Effector memory CD4-positive, alpha-beta T cell (primary cell): ENCODE measurements at regions not wholly inside any gene's neighbourhood (a gene's known extent, or its start where the extent isn't known, plus 50 kb on each side); places are given as distances from the start of the nearest gene placed in this dataset.
"Not testable (repeated sequence)": the region's sequence is repeated elsewhere in the genome, so short reads cannot be mapped to it uniquely, and the experiment has no call there.

Experiments used
- DNase-seq, 3 donors: peaks; one replicate each; pipeline ENCODE4 v3.0.0-alpha.2; 2020
- H3K27ac ChIP-seq: 2 replicates; pipeline ENCODE4 v1.7.0; 2013; ENCODE audit warnings: mild to moderate bottlenecking, low read length, moderate library complexity; ENCODE audit not compliant: insufficient read depth, poor library complexity, severe bottlenecking
- H3K27me3 ChIP-seq: replicated peaks from 2 replicates; pipeline ENCODE4 v1.7.0; 2013; ENCODE audit warnings: mild to moderate bottlenecking, low read length; ENCODE audit not compliant: insufficient read depth, control insufficient read depth, poor library complexity, severe bottlenecking
- H3K36me3 ChIP-seq: 2 replicates; pipeline ENCODE4 v1.7.0; 2013; ENCODE audit warnings: mild to moderate bottlenecking, low read length, moderate library complexity; ENCODE audit not compliant: control insufficient read depth, insufficient read depth
- H3K4me1 ChIP-seq: 2 replicates; pipeline ENCODE4 v1.7.0; 2013; ENCODE audit warnings: low read length, mild to moderate bottlenecking; ENCODE audit not compliant: control insufficient read depth, insufficient read depth, poor library complexity, severe bottlenecking
- H3K4me3 ChIP-seq: 2 replicates; pipeline ENCODE4 v1.7.0; 2013; ENCODE audit warnings: low read length, low read depth, mild to moderate bottlenecking; ENCODE audit not compliant: insufficient read depth, poor library complexity, severe bottlenecking
- H3K9me3 ChIP-seq: 2 replicates; pipeline ENCODE4 v1.7.0; 2013; ENCODE audit warnings: mild to moderate bottlenecking, low read length, moderate library complexity; ENCODE audit not compliant: control insufficient read depth

- DNase-seq, H3K4me3 ChIP-seq, H3K4me1 ChIP-seq, H3K9me3 ChIP-seq, H3K36me3 ChIP-seq, H3K27ac ChIP-seq, H3K27me3 ChIP-seq: not testable (repeated sequence)
These were observed 62.8 kb downstream of the PPIAL4A start for GRCh38 chr1:120952207-120952870.

DNA sequence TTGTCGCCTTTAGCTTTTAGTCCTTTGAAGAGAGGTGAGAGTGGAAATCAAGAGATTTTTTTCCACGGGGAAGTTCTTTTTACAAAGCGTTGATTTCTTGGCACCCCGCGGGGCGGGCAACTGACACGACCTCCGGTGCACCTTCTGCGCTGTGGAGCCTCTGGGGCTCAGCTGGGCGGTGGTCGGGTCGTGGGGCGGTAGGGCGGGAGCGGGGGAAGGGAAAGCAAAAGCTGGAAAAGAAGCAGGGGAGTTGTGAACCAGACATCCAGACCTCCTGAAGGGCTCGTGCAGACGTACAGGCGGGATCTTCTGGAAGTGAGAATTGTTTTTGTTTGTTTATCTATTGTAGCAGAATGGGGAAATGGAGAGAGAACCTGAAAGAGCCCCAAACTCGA, 63.3 kb downstream of the PPIAL4A start:
- not testable (repeated sequence) for H3K4me3 ChIP-seq, H3K27ac ChIP-seq, DNase-seq, H3K27me3 ChIP-seq, H3K36me3 ChIP-seq, H3K4me1 ChIP-seq, H3K9me3 ChIP-seq

DNA sequence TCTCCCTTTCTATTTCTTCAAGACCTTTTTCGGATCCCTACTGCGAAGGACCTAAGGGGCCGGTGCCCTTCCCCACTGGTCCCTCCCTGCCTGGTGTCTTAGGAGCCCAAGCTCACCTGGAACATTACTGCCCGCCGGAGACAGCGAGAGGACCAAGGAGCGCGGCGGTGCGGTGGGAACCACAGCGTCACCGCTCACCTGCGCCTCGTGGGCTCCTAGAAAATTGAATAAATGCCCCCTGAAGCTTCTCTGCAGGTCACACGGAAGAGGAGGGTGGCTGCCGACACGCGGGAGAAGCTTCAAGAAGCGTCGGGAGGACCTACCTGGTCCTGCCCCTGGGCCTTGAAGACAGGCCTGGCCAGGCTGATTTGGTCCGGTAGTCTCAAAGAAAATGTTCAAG, 65.2 kb downstream of the PPIAL4A start:
- H3K4me3 ChIP-seq: no peak overlapping the region
- no peaks in the 10 kb centered on the region for H3K9me3 ChIP-seq
- no peaks in the 10 kb centered on the region for H3K4me1 ChIP-seq
- no peaks in the 10 kb centered on the region for H3K36me3 ChIP-seq
- no peaks in the 10 kb centered on the region for H3K27me3 ChIP-seq
- no peak for DNase-seq
- no peak overlapping the region for H3K27ac ChIP-seq

DNA sequence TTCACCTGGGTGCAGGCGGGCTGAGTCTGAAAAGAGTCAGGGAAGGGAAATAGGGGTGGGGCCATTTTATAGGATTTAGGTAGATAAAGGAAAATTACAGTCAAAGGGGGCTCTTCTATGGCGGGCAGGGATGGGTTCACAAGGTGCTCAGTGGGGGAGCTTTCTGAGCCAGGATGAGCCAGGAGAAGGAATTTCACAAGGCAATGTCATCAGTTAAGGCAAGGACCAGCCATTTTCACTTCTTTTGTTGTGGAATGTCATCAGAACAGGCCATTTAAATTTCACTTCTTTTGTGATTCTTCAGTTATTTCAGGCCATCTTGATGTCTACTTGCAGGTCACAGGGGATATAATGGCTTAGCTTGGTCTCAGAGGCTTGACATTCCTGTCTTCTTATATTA, 66.4 kb downstream of the PPIAL4A start:
- not testable (repeated sequence) for H3K4me3 ChIP-seq, H3K36me3 ChIP-seq, H3K9me3 ChIP-seq, DNase-seq, H3K27me3 ChIP-seq, H3K4me1 ChIP-seq, H3K27ac ChIP-seq

DNA sequence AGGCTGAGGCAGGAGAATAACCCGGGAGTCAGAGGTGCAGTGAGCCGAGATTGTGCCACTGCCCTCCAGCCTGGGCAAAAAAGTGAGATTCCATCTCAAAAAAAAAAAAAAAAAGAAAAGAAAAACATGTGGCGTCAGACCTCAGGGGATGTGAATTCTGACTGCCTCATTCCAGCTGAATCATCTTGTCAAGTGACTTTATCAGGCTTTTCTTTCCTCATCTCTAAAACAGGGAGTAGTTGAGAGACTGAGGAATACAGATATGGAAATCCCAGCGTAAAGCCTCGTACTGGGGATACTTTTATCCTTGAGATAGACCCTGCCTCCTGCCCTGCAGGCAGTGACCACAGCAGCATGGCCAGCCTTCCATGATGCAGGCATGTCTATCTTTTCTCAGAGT, 76.4 kb downstream of the PPIAL4A start:
- H3K27me3 ChIP-seq, H3K36me3 ChIP-seq, H3K4me3 ChIP-seq, H3K27ac ChIP-seq, DNase-seq, H3K4me1 ChIP-seq, H3K9me3 ChIP-seq: not testable (repeated sequence)

DNA sequence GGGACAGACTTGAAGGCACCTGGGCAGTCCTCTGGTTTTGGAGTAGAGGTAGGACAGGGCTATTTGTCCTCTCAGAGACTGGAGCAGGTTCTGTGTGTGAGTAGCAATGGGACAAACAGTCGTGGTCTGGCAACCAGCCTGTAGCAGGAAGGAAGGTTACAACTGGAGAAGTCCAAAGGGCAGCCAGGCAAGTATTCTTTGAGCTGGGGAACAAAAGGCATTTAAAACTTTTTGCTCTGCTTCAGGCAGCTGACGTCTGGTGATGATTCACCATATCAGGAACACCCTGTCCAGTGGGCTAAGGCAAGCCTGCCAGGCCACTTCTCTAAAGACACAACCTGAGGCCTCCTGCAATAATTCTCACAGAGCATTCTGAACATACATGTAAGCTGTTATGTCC, 83.3 kb downstream of the PPIAL4A start:
- not testable (repeated sequence) for H3K9me3 ChIP-seq, H3K36me3 ChIP-seq, H3K4me1 ChIP-seq, H3K4me3 ChIP-seq, DNase-seq, H3K27ac ChIP-seq, H3K27me3 ChIP-seq

GRCh38 chr1:120973836-120974235, 84.3 kb downstream of the PPIAL4A start:
- not testable (repeated sequence) for H3K4me1 ChIP-seq, H3K27me3 ChIP-seq, DNase-seq, H3K27ac ChIP-seq, H3K4me3 ChIP-seq, H3K36me3 ChIP-seq, H3K9me3 ChIP-seq

DNA sequence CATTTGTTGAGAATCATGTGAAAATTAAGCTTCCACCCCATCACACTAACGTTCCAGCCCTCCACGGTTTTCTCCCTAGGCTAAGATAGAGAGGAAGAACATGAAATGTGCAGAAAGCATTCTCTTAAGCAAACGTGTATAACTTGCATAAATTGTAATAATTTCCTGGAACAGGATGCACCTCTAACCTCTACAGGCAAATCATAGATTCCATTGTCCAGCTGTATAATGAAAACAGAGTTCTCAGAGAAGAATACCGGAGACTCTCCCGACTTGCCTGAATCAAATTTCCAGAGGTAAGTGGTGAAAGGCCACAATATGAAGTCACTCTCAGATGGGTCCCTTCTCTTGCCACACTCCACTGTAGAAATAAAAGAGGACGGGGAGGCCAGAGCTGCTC, 87.7 kb downstream of the PPIAL4A start:
- not testable (repeated sequence) for DNase-seq, H3K4me1 ChIP-seq, H3K4me3 ChIP-seq, H3K27ac ChIP-seq, H3K9me3 ChIP-seq, H3K27me3 ChIP-seq, H3K36me3 ChIP-seq

- H3K27ac ChIP-seq, H3K9me3 ChIP-seq, H3K27me3 ChIP-seq, H3K36me3 ChIP-seq, DNase-seq, H3K4me1 ChIP-seq, H3K4me3 ChIP-seq: not testable (repeated sequence)
These were observed 92.0 kb downstream of the PPIAL4A start for GRCh38 chr1:120981489-120982094.

- H3K9me3 ChIP-seq, H3K27ac ChIP-seq, H3K36me3 ChIP-seq, H3K4me3 ChIP-seq, H3K4me1 ChIP-seq, DNase-seq, H3K27me3 ChIP-seq: not testable (repeated sequence)
These were observed 105.0 kb downstream of the PPIAL4A start for GRCh38 chr1:120994614-120995013.
